ENCODE measurements at regions not wholly inside any gene's neighbourhood (a gene's known extent, or its start where the extent isn't known, plus 50 kb on each side); places are given as distances from the start of the nearest gene placed in this dataset.

GRCh38 chrX:30504309-30504708 lies 73.3 kb downstream of the TASL start:
- no peaks in the 10 kb centered on the region for H3K4me1 ChIP-seq
- no peak overlapping the region for H3K4me3 ChIP-seq
- H3K27ac ChIP-seq, result no peak overlapping the region
- no peaks in the 10 kb centered on the region for H3K27me3 ChIP-seq
- peak in 1 of 2 experiments; percentile 47 for DNase-seq
- no peaks in the 10 kb centered on the region for H3K36me3 ChIP-seq
- H3K9me3 ChIP-seq (replicated peaks), result no peaks in the 10 kb centered on the region

- H3K27me3 ChIP-seq, result no peaks in the 10 kb centered on the region
- H3K27ac ChIP-seq, result no peak overlapping the region
- H3K36me3 ChIP-seq, result no peaks in the 10 kb centered on the region
- no peak overlapping the region for H3K4me3 ChIP-seq
- H3K4me1 ChIP-seq, result no peaks in the 10 kb centered on the region
- no peaks in the 10 kb centered on the region for H3K9me3 ChIP-seq (replicated peaks)
- no peak for DNase-seq
Observed at GRCh38 chrX:30495468-30495867, 82.1 kb downstream of the TASL start.

- Histone ChIP-seq H3K27ac (no peak overlapping the region), H3K4me1 (no peaks in the 10 kb centered on the region), H3K27me3 (no peaks in the 10 kb centered on the region), H3K36me3 (no peaks in the 10 kb centered on the region), H3K4me3 (no peak overlapping the region), H3K9me3 (replicated peaks) (no peaks in the 10 kb centered on the region)
- no peak for DNase-seq
Observed at GRCh38 chrX:30493348-30493747, 84.2 kb downstream of the TASL start.

- Histone ChIP-seq H3K27ac (no peak overlapping the region), H3K4me3 (no peak overlapping the region), H3K27me3 (no peaks in the 10 kb centered on the region), H3K9me3 (replicated peaks) (no peaks in the 10 kb centered on the region), H3K4me1 (no peaks in the 10 kb centered on the region), H3K36me3 (no peaks in the 10 kb centered on the region)
- peak; percentile 5 to 21 for DNase-seq
Observed at GRCh38 chrX:30489323-30489722, 88.2 kb downstream of the TASL start.

GRCh38 chrX:30488092-30488491 lies 89.5 kb downstream of the TASL start:
- peak in 1 of 2 experiments; percentile 15 for DNase-seq

GRCh38 chrX:30483996-30484395 lies 93.6 kb downstream of the TASL start:
- no peak for DNase-seq
- H3K4me3 ChIP-seq, result no peak overlapping the region
- H3K27ac ChIP-seq, result no peak overlapping the region
- no peaks in the 10 kb centered on the region for H3K9me3 ChIP-seq (replicated peaks)
- no peaks in the 10 kb centered on the region for H3K27me3 ChIP-seq
- no peaks in the 10 kb centered on the region for H3K36me3 ChIP-seq
- no peaks in the 10 kb centered on the region for H3K4me1 ChIP-seq

More at GRCh38 chrX:30488092-30488491, 89.5 kb downstream of the TASL start:
- Histone ChIP-seq H3K4me1 (no peaks in the 10 kb centered on the region), H3K9me3 (replicated peaks) (no peaks in the 10 kb centered on the region), H3K36me3 (no peaks in the 10 kb centered on the region), H3K27me3 (no peaks in the 10 kb centered on the region), H3K4me3 (no peak overlapping the region), H3K27ac (no peak overlapping the region)

- H3K36me3 ChIP-seq, result no peaks in the 10 kb centered on the region
- H3K4me1 ChIP-seq, result no peaks in the 10 kb centered on the region
- H3K9me3 ChIP-seq (replicated peaks), result no peaks in the 10 kb centered on the region
- H3K27me3 ChIP-seq, result no peaks in the 10 kb centered on the region
- no peak for DNase-seq
- H3K27ac ChIP-seq, result no peak overlapping the region
- no peak overlapping the region for H3K4me3 ChIP-seq
Observed at GRCh38 chrX:30468471-30468870, 109.1 kb downstream of the TASL start.

Measured in SJCRH30 (cell line).